GM12873 (cell line): ENCODE measurements at regions not wholly inside any gene's neighbourhood (a gene's known extent, or its start where the extent isn't known, plus 50 kb on each side); places are given as distances from the start of the nearest gene placed in this dataset.

ENCODE experiments used
- CTCF ChIP-seq: IDR thresholded peaks from 2 replicates; pipeline ENCODE4 v1.5.1; 2012; ENCODE audit warnings: low read depth, mild to moderate bottlenecking, moderate library complexity, low read length, control low read depth; ENCODE audit not compliant: insufficient read depth; ENCODE audit errors: missing control alignments

DNA sequence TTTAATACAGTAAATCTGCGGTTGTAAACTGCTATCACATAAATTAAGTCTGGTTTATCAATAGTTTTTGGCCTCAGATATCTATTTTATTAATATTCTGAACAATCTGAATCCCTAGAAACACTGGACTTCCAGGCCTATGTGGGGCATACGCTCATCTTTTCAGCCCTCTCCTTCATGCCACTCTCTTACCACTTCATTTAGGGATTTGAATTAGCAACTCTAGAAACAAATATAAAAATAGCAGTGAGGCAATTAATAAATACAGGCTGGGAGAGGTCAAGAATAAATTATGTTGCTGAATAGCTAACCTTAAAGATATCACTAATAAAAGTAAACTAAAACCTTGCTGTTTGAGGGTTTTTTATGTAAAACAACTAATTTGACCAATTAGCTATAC lies 480.3 kb upstream of the CD180 start:
- TF ChIP-seq CTCF, result no peak

DNA sequence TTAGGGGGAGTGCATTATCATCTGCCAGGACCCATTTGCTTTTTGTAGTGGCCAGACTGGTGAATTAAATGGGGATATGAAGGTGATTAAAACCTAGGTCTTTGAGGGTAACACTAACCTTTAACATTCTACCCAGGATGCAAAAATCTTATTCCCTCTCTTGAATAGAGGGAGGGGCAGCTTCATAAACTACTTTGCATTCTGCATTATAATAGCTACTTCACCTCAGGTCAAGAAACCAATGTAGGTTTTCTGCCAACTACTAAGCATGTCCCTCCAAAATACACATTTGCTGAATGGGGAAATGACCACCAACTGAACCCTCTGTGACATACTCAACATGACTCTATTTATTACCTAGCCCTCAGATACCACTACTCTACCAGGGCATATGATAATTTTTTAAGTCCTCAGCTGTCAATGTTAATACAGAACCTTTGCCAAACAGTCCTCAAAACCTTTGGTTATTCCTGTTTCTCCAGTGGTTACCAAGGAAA lies 477.6 kb upstream of the CD180 start:
- TF ChIP-seq CTCF, result no peak

- no peak for TF ChIP-seq CTCF
Observed at GRCh38 chr5:67673618-67674017, 477.0 kb upstream of the CD180 start.

DNA sequence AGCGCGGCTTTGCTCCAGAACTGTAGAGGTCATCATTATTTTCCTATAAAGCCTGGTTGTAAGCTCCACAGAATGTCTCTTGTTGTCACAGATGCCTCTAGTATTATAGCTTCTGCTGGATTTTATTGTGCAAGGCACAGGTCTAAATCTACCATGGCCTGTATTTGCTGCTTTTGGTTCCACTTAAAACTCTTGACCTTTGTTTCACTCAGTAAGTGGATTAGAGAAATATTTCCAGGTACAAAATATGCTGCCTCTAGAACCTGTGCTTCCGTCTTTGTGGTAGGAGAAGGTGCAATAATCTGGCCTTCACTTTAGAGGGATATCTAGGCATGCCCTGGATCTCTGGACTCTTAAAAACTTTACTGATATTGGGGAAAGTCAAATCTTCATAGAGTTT lies 476.6 kb upstream of the CD180 start:
- TF ChIP-seq CTCF, result no peak

DNA sequence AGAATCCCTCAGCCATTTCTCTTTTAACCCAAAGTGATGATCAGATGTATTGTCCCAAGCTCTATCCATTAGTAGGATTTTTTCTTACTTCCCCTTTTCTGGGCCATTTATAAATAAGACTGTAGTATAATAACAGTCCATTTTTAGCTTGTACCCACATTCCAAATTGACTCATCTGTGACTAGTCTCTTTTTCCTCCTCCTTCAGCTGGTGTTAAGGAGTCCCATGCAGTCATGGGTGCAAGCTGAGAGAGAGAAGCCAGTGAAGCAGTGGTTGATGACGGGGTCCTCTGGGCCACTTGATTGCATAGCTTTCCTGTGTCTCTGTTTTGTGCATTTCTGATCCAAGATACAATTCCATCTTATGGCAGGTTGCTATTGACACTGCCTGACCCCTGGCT lies 476.0 kb upstream of the CD180 start:
- no peak for TF ChIP-seq CTCF

GRCh38 chr5:67669916-67670315 lies 473.3 kb upstream of the CD180 start:
- TF ChIP-seq CTCF, result no peak

- TF ChIP-seq CTCF, result no peak
Observed at GRCh38 chr5:67660149-67660548, 463.6 kb upstream of the CD180 start.
